ENCODE measurements at regions not wholly inside any gene's neighbourhood (a gene's known extent, or its start where the extent isn't known, plus 50 kb on each side); places are given as distances from the start of the nearest gene placed in this dataset.

GRCh38 chr6:169895000-169895759, 143.8 kb downstream of the ERMARD start:
- H3K4me3 ChIP-seq: no peak overlapping the region
- DNase-seq: no peak
- ATAC-seq: no peak
- TF ChIP-seq POLR2A (IDR thresholded peaks at IDR 0.05) (no peak), CTCF (IDR thresholded peaks at IDR 0.05) (no peak)
- intact Hi-C loops (cut with DNase I): no loop called here
- 82 to 83% methylated on average over 7 of the region's 7 CpGs for WGBS, 2 donors
- no peaks in the 10 kb centered on the region for H3K27me3 ChIP-seq
- no peaks in the 10 kb centered on the region for H3K36me3 ChIP-seq (replicated peaks in 1 of 2; ENCODE audit: insufficient read depth in 1 of 2, low read depth in 2 of 2)
- no peaks in the 10 kb centered on the region for H3K9me3 ChIP-seq
- H3K4me1 ChIP-seq: no peaks in the 10 kb centered on the region
- H3K27ac ChIP-seq: no peak overlapping the region

DNA sequence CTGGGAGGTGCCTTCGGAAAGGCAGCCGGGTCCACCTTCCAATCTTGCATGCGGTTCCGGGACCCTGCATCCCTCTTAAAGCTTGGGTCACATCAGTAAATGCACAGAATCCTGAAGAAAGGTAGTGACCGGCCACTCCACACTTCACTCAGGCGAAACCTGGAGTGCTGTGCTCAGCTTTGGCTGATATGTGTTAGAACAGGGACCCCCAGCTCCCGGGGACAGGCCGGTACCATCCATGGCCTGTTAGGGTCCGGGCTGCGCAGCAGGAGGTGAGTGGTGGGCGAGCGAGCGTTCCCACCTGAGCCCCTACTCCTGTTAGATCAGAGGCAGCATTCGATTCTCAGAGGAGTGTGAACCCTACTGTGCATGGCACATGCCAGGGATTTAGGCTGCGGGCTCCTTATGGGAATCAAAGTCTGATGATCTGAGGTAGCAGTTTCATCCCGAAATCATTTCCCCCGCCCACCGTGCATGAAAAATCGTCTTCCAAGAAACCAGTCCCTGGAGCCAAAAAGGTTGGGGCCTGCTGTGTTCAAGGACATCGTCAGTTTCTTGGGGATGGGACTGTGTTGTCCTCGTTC, 143.0 kb downstream of the ERMARD start:
- H3K27me3 ChIP-seq: no peaks in the 10 kb centered on the region
- 74 to 83% methylated on average over 14 to 20 of the region's 21 CpGs for WGBS, 2 donors
- no peak overlapping the region for H3K4me3 ChIP-seq
- no peaks in the 10 kb centered on the region for H3K36me3 ChIP-seq (replicated peaks in 1 of 2; ENCODE audit: insufficient read depth in 1 of 2, low read depth in 2 of 2)
- no peaks in the 10 kb centered on the region for H3K4me1 ChIP-seq
- no peak overlapping the region for H3K27ac ChIP-seq
- TF ChIP-seq POLR2A (IDR thresholded peaks at IDR 0.05) (no peak), CTCF (IDR thresholded peaks at IDR 0.05) (no peak)
- H3K9me3 ChIP-seq: no peaks in the 10 kb centered on the region
- DNase-seq (no peak), ATAC-seq (no peak)
- intact Hi-C loops (cut with DNase I): no loop called here

DNA sequence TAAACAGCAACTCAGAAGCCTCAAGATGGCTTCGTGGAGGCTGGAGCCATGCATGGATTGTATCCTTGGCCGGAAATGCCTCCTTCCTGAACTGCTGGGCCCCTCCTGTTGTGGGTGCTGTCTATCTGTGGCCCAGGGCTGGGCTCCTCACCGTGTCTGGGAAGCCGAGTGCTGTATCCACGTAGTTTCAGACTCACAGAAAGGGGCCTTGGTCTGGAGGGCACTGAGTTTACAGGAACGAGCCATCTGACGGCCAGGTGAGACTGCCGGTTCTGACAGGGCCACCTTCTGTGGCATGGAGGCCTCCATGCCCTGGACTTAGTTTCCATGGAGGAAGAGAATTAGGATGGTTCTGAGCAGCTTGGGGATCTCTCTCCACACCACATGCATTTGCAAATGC, 142.2 kb downstream of the ERMARD start:
- Histone ChIP-seq H3K36me3 (replicated peaks in 1 of 2; ENCODE audit: insufficient read depth in 1 of 2, low read depth in 2 of 2) (no peaks in the 10 kb centered on the region), H3K27ac (no peak overlapping the region), H3K27me3 (no peaks in the 10 kb centered on the region), H3K4me3 (no peak overlapping the region), H3K4me1 (no peaks in the 10 kb centered on the region), H3K9me3 (no peaks in the 10 kb centered on the region)
- ATAC-seq (no peak), DNase-seq (no peak)
- intact Hi-C loops (cut with DNase I): no loop called here
- WGBS, 2 donors: 65 to 78% methylated on average over 8 of the region's 8 CpGs
- TF ChIP-seq CTCF (IDR thresholded peaks at IDR 0.05) (no peak), POLR2A (IDR thresholded peaks at IDR 0.05) (no peak)

DNA sequence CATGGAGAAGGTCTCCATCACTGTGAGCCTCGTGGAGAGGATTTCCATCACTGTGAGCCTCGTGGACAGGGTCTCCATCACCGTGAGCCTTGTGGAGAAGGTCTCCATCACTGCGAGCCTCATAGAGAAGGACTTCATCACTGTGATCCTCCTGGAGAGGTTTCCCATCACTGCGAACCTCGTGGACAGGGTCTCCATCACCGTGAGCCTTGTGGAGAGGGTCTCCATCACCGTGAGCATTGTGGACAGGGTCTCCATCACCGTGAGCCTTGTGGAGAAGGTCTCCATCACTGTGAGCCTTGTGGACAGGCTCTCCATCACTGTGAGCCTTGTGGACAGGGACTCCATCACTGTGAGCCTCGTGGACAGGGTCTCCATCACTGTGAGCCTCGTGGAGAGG, 140.4 kb downstream of the ERMARD start:
- WGBS, 2 donors: 49 to 52% methylated on average over 8 to 11 of the region's 11 CpGs
- Histone ChIP-seq H3K9me3 (no peaks in the 10 kb centered on the region), H3K27ac (no peak overlapping the region), H3K36me3 (replicated peaks in 1 of 2; ENCODE audit: insufficient read depth in 1 of 2, low read depth in 2 of 2) (no peaks in the 10 kb centered on the region), H3K4me1 (no peaks in the 10 kb centered on the region), H3K4me3 (no peak overlapping the region), H3K27me3 (no peaks in the 10 kb centered on the region)
- DNase-seq (no peak), ATAC-seq (no peak)
- intact Hi-C loops (cut with DNase I): no loop called here
- TF ChIP-seq CTCF (IDR thresholded peaks at IDR 0.05): no peak
- TF ChIP-seq POLR2A (IDR thresholded peaks at IDR 0.05): no peak

DNA sequence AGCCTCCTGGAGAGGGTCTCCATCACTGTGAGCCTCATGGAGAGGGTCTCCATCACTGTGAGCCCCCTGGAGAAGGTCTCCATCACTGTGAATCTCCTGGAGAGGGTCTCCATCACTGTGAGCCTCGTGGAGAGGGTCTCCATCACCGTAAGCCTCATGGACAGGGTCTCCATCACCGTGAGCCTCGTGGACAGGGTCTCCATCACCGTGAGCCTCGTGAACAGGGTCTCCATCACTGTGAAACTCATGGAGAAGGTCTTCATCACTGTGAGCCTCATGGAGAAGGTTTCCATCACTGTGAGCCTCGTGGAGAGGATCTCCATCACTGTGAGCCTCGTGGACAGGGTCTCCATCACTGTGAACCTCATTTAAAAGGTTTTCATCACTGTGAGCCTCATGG, 140.0 kb downstream of the ERMARD start:
- ATAC-seq: no peak
- 55 to 58% methylated on average over 5 to 8 of the region's 8 CpGs for WGBS, 2 donors
- TF ChIP-seq POLR2A (IDR thresholded peaks at IDR 0.05): no peak
- no peak for TF ChIP-seq CTCF (IDR thresholded peaks at IDR 0.05)
- H3K4me3 ChIP-seq: no peak overlapping the region
- intact Hi-C loops (cut with DNase I): no loop called here
- no peaks in the 10 kb centered on the region for H3K9me3 ChIP-seq
- no peaks in the 10 kb centered on the region for H3K4me1 ChIP-seq
- DNase-seq: no peak
- no peak overlapping the region for H3K27ac ChIP-seq
- H3K36me3 ChIP-seq (replicated peaks in 1 of 2; ENCODE audit: insufficient read depth in 1 of 2, low read depth in 2 of 2): no peaks in the 10 kb centered on the region
- no peaks in the 10 kb centered on the region for H3K27me3 ChIP-seq

Measured in body of pancreas (tissue), 4 donors.